Tongue (tissue), 1 donor: ENCODE measurements at regions not wholly inside any gene's neighbourhood (a gene's known extent, or its start where the extent isn't known, plus 50 kb on each side); places are given as distances from the start of the nearest gene placed in this dataset.
A peak's percentile ranks its signal among the peaks of the same experiment; 100 is the strongest.
"Not testable (repeated sequence)": the region's sequence is repeated elsewhere in the genome, so short reads cannot be mapped to it uniquely, and the experiment has no call there.

Experiments used
- DNase-seq: peaks from one replicate; pipeline ENCODE4 v3.0.0-alpha.2; 2015

GRCh38 chr21:33972539-33972938 is 56.9 kb upstream of the ATP5PO start:
- DNase-seq = no peak

DNA sequence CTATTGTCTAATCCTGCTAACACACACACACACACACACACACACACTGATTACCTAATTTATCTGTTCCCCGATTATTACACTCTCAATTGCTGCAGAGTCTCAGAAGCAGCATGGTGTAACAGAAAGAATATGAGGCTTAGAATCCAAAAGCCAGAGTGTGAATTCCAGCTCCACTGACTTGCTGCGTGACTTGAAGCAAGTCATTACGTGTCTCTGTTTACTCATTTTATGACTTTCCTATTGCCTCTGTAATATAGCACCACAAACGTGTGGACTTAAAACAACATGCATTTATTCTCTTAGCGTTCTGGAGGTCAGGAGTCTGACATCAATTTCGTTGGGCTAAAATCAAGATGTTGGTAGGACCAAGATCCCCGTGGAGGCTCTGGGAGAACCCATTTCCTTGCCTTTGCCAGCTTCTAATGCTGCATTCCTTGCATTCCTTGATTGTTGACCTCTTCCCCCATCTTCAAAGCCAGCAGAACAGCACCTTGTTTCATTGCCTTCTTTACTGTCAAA is 55.9 kb upstream of the ATP5PO start:
- no peak for DNase-seq

DNA sequence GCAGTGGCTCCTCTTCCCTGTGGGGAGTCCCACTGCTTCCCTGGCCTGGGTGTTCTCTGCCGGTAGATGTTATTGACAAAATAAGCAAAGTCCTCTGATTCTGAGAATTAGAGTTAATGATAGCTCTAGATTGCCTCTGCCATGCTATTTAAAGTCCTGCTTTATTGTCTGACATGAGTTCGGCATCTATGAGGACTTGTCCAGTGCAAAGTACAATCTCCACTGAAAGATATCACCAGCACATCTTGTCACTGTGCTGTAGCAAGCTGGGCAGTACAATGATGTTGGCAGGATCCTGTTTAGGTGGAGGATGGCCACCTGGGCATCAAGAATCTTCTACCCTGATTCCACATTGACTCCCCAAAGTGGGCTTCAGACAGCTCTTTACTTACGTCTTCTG is 54.0 kb upstream of the ATP5PO start:
- DNase-seq = no peak

- peak; percentile 16 for DNase-seq
Measured at GRCh38 chr21:33968995-33969348, 53.4 kb upstream of the ATP5PO start.

DNA sequence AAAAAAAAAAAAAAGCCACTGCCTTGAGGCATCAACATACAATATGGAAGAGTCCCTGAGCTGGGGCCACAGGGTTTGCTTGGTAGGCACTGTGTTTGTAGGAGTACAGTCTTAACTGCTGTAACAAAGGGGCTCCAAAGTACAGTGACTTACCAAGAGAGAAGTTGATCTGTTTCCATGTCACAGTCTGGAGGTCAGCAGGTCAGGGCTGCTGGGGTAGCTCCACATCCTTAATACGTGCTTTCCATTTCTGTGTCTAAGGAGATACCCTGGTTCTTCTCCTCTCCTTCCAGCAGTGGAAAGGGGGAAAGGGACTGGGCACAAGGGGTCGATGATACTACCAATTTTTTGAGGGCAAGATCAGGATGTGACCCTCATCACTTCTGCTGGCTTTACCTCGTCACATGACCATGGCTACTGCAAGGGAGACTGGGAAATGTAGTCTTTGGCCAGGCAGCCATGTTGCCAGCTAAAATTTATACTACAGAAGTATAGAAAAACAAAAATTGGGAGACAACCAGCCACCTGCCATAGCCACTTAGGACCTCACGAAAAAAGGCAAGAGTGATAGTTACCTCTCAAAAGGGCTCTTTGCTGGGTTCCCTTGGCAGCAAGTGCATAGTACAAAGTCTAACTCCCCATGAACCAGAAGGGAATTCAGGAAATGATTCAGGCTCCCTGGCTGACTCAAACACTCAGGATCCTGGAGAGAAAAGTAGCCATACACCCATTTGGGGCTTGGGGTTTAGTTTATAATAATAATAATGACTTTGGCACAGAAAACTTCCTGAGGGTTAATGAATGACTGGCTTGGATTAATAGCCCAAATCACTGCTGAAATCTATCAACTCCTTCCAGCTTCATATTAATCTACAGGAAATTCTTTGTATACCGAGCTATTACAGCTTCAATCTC is 52.7 kb upstream of the ATP5PO start:
- DNase-seq = peak; percentile 23

DNA sequence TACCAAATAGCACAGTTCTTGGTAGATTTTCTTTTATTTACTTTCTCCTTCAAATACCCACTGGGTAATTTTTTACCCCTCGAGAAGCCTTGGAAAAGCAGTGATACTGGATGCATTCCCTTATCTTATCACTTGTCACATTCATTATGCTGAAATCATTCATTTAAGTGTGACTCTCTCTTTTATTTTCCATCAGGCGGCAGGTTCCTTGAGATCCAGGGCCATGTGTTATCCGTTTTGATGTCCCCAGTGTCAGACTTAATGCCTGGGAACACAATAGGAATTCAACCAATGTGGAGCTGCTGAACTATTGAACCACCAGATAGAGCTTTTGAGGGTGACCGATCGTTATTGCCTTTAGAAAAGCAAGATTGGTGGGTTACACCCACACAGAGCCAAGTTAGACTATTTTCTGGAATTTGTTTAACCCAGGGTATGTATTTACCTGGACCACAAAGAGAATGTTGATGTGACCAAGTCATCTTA is 51.5 kb upstream of the ATP5PO start:
- DNase-seq = no peak

GRCh38 chr21:33966324-33966949 is 50.8 kb upstream of the ATP5PO start:
- no peak for DNase-seq

- DNase-seq = not testable (repeated sequence)
Measured at GRCh38 chr21:33965662-33966061, 50.1 kb upstream of the ATP5PO start.
